ENCODE measurements at regions not wholly inside any gene's neighbourhood (a gene's known extent, or its start where the extent isn't known, plus 50 kb on each side); places are given as distances from the start of the nearest gene placed in this dataset.

- TF ChIP-seq CTCF (conservative IDR thresholded peaks at IDR 0.05) (no peak), ZFX (IDR thresholded peaks at IDR 0.05) (no peak)
Observed at GRCh38 chr7:49715486-49715885, 58.0 kb upstream of the VWC2 start.

Data from C4-2B (cell line).